A673 (cell line): ENCODE measurements at regions not wholly inside any gene's neighbourhood (a gene's known extent, or its start where the extent isn't known, plus 50 kb on each side); places are given as distances from the start of the nearest gene placed in this dataset.

Experiments used
- CTCF ChIP-seq: fragments of 300-800, 200-600 bp; sonication (generic); conservative IDR thresholded peaks from 2 replicates; pipeline ENCODE4 v1.5.1; 2017; ENCODE audit warnings: low read depth, mild to moderate bottlenecking, antibody characterized with exemption, low read length, moderate library complexity, mixed read lengths
- EZH2 ChIP-seq: fragments of 200-600 bp; sonication (generic); IDR thresholded peaks from 2 replicates; pipeline ENCODE4 v1.6.1; 2017; ENCODE audit warnings: borderline replicate concordance, low read depth, mild to moderate bottlenecking, mixed read lengths, antibody characterized with exemption, low read length; ENCODE audit not compliant: poor library complexity, severe bottlenecking

GRCh38 chr6:27112974-27113373 is 134.5 kb upstream of the PRSS16 start:
- TF ChIP-seq CTCF (no peak), EZH2 (no peak)
